Fibroblast of the conjunctiva (primary cell): ENCODE measurements at regions not wholly inside any gene's neighbourhood (a gene's known extent, or its start where the extent isn't known, plus 50 kb on each side); places are given as distances from the start of the nearest gene placed in this dataset.

ENCODE experiments used
- DNase-seq: peaks from one replicate; pipeline ENCODE4 v3.0.0-alpha.2; 2010; ENCODE audit warnings: low read depth

GRCh38 chr5:82806513-82806912 lies 270.7 kb downstream of the TMEM167A start:
- no peak for DNase-seq

- no peak for DNase-seq
Measured at GRCh38 chr5:82804155-82804690, 273.0 kb downstream of the TMEM167A start.

- no peak for DNase-seq
Measured at GRCh38 chr5:82802954-82803353, 274.2 kb downstream of the TMEM167A start.

GRCh38 chr5:82800826-82801225 lies 276.4 kb downstream of the TMEM167A start:
- DNase-seq = no peak

- no peak for DNase-seq
Measured at GRCh38 chr5:82799361-82800077, 277.7 kb downstream of the TMEM167A start.

- no peak for DNase-seq
Measured at GRCh38 chr5:82798676-82799075, 278.5 kb downstream of the TMEM167A start.

GRCh38 chr5:82796643-82797416 lies 280.4 kb downstream of the TMEM167A start:
- no peak for DNase-seq

- DNase-seq = no peak
Measured at GRCh38 chr5:82794876-82795275, 282.3 kb downstream of the TMEM167A start.

GRCh38 chr5:82793808-82794419 lies 283.3 kb downstream of the TMEM167A start:
- no peak for DNase-seq

- no peak for DNase-seq
Measured at GRCh38 chr5:82792096-82792495, 285.1 kb downstream of the TMEM167A start.

- DNase-seq = no peak
Measured at GRCh38 chr5:82789095-82789494, 288.1 kb downstream of the TMEM167A start.

GRCh38 chr5:82786748-82787147 lies 290.4 kb downstream of the TMEM167A start:
- no peak for DNase-seq

GRCh38 chr5:82785882-82786509 lies 291.2 kb downstream of the TMEM167A start:
- no peak for DNase-seq

GRCh38 chr5:82785456-82785855 lies 291.7 kb downstream of the TMEM167A start:
- no peak for DNase-seq

- no peak for DNase-seq
Measured at GRCh38 chr5:82784521-82784920, 292.7 kb downstream of the TMEM167A start.

GRCh38 chr5:82777106-82777505 lies 300.1 kb downstream of the TMEM167A start:
- DNase-seq = no peak

- no peak for DNase-seq
Measured at GRCh38 chr5:82772281-82772680, 304.9 kb downstream of the TMEM167A start.

- DNase-seq = no peak
Measured at GRCh38 chr5:82766206-82766605, 311.0 kb downstream of the TMEM167A start.

GRCh38 chr5:82765765-82766164 lies 311.4 kb downstream of the TMEM167A start:
- DNase-seq = no peak

- DNase-seq = no peak
Measured at GRCh38 chr5:82760856-82761255, 316.3 kb downstream of the TMEM167A start.

GRCh38 chr5:82758881-82759280 lies 318.3 kb downstream of the TMEM167A start:
- no peak for DNase-seq

- DNase-seq = no peak
Measured at GRCh38 chr5:82754759-82755158, 322.4 kb downstream of the TMEM167A start.
